Esophagus squamous epithelium (tissue), 4 donors: ENCODE measurements at regions not wholly inside any gene's neighbourhood (a gene's known extent, or its start where the extent isn't known, plus 50 kb on each side); places are given as distances from the start of the nearest gene placed in this dataset.

Experiments used
- POLR2A ChIP-seq, 4 donors: fragments of 450-650 bp; IDR thresholded peaks; one replicate each; pipeline ENCODE4 v1.6.1; 2017; ENCODE audit warnings: antibody characterized with exemption in 4 of 4, mild to moderate bottlenecking in 4 of 4, moderate library complexity in 3 of 4
- TF ChIP-seq, protein P1 (sequence below), 6 experiments: fragments of 450-650 bp in 4 of 6; fragments of 200-600 bp in 2 of 6; sonication (generic) in 2 of 6; IDR thresholded peaks; one replicate each; pipeline ENCODE4 v1.5.1; 2016 to 2019; ENCODE audit warnings: antibody characterized with exemption in 6 of 6, mild to moderate bottlenecking in 4 of 6, moderate library complexity in 4 of 6

DNA sequence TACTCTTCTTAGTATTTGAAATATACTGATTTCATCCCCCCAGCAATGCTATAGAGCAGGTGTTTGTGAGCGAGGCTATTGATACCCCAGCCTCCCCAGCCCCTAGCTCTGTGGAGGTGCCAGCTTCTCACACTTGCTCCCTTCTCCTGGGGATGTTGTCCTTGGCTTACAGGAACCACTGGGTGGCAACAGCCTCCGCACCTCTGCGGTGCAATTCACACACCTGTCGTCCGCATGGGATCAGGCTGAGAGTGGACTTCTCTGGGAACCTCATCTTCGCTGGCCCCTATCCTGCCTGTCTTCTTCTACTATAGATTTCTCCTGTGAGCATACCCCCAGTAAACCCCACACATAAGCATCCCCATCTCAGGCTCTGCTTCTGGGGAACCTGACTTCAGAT lies 103.9 kb upstream of the SLC6A11 start:
- TF ChIP-seq, protein P1, sequence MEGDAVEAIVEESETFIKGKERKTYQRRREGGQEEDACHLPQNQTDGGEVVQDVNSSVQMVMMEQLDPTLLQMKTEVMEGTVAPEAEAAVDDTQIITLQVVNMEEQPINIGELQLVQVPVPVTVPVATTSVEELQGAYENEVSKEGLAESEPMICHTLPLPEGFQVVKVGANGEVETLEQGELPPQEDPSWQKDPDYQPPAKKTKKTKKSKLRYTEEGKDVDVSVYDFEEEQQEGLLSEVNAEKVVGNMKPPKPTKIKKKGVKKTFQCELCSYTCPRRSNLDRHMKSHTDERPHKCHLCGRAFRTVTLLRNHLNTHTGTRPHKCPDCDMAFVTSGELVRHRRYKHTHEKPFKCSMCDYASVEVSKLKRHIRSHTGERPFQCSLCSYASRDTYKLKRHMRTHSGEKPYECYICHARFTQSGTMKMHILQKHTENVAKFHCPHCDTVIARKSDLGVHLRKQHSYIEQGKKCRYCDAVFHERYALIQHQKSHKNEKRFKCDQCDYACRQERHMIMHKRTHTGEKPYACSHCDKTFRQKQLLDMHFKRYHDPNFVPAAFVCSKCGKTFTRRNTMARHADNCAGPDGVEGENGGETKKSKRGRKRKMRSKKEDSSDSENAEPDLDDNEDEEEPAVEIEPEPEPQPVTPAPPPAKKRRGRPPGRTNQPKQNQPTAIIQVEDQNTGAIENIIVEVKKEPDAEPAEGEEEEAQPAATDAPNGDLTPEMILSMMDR (IDR thresholded peaks at IDR 0.05) = no peak
- no peak for TF ChIP-seq POLR2A (IDR thresholded peaks at IDR 0.05)
